GM19240 (cell line): ENCODE measurements at regions not wholly inside any gene's neighbourhood (a gene's known extent, or its start where the extent isn't known, plus 50 kb on each side); places are given as distances from the start of the nearest gene placed in this dataset.
"Not testable (repeated sequence)": the region's sequence is repeated elsewhere in the genome, so short reads cannot be mapped to it uniquely, and the experiment has no call there.

Experiments
- DNase-seq: peaks from one replicate; pipeline ENCODE4 v3.0.0; 2011; ENCODE audit warnings: low spot score; ENCODE audit not compliant: insufficient read length

GRCh38 chr9:16052757-16053530 lies 500.1 kb downstream of the CCDC171 start:
- DNase-seq, result no peak

GRCh38 chr9:16057541-16057940 lies 504.7 kb downstream of the CCDC171 start:
- no peak for DNase-seq

DNA sequence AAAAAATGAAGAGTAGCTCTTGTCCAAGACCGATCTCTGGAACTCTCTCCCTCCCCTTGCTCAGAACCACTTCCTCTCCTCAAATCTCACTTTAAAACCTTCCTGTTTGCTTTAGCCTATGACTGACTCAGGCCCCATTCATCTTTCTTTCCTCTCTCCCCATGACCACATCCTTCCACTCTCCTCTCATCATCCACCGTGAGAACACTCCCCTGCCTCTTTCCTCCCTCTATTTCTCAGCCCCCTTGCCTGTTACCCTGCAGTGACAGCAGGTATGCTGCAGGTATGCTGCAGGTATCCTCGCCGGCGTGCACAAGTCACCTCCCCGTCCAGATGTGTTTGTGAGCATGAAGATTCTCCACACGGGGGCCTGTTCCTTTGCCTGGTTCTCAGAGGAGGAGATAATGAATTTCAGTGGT lies 505.3 kb downstream of the CCDC171 start:
- DNase-seq, result no peak

GRCh38 chr9:16060436-16061129 lies 507.7 kb downstream of the CCDC171 start:
- DNase-seq, result no peak

GRCh38 chr9:16062542-16063240 lies 509.8 kb downstream of the CCDC171 start:
- no peak for DNase-seq

- no peak for DNase-seq
These were observed 510.4 kb downstream of the CCDC171 start for GRCh38 chr9:16063241-16063591.

DNA sequence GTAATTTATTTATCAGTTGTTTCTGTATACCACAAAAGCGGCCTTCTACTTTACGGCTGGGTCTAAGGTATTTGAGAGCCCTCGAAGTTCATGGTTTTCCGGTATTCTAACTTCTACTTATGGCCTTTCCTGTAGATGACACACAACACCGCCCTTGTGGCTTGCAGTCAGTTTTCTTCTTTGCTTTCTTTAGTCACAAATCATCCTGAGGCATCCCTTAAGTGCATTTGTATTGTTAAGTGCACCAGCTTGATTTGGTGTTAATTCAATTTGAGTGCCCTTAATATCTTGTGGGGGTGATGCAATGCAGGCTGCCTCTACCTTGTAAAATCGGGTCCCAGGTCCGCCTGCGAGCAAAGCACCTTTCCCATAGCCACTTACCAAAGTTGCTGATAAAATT lies 511.9 kb downstream of the CCDC171 start:
- no peak for DNase-seq

GRCh38 chr9:16066201-16066600 lies 513.4 kb downstream of the CCDC171 start:
- not testable (repeated sequence) for DNase-seq

GRCh38 chr9:16068476-16068875 lies 515.6 kb downstream of the CCDC171 start:
- DNase-seq, result no peak

DNA sequence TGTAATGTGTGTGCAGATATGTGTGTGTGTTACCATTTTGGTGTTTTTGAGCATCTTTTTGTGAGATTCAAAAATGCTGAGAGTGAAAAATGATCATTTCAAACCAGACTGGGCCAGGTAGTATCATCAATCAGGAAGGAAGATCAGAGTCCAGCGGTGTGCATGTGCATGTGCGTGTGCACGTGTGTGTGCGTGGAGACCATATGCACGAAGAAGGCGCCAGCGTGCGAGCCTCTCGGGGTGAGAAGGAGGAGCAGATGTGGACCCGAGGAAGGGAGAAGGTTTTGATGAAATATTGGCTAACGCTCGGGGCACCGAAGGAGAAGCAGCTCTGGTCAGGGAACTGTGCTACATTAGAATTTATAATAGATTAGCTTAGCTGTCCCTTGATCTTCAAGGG lies 516.4 kb downstream of the CCDC171 start:
- DNase-seq, result no peak

GRCh38 chr9:16069671-16070454 lies 517.0 kb downstream of the CCDC171 start:
- no peak for DNase-seq

DNA sequence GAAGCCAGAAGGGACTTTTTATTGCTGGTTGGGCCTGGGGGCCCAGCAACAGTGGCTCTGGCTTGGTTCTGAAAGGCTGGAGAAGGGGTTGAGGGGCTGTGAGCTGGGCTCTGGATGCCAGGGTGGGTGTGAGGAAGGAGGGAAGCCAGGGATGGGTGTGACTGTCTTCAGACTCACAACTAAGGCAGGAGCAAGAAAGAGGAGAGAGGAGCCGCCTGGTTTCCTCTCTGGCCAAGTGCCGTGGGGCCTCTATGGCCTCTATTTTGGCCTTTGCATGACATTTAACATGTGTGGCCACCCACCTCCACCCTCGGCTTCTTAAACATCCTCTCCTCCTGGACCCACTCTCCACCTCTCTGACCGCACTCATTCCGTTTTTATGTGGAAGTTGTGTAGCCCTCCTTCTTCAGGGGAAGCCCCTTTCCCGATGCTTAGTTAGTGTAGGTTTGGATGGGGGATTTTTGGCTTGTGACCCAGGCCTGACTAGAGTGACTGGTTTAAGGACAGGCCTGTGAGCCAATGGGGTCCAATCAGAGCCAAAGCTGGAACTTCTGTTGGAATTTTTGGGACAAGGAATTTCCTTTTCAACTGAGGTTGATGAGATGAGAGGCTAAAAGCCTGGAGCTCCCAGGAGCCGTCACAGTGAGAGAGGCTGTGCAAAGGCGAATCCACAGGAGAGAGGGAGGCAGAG lies 517.8 kb downstream of the CCDC171 start:
- DNase-seq, result no peak

- DNase-seq, result no peak
These were observed 518.6 kb downstream of the CCDC171 start for GRCh38 chr9:16071400-16071799.

DNA sequence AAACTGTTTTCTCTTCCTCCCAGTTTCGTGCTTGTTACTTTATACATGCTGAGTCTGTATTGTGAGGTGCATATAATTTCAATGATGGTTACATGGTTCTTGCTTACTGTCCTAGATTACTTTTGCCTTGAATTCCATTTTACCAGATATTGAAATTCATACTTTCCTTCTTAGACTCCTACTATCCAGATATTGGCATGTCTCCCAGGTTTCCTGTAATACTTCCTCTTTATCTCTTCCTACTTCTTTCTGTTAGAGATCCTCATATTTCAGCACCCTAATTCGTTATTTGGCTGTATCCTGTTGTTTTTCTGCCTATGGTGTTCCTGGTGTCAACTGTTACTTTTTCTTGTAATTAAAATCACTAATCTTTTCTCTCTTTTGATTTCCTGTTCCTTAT lies 522.1 kb downstream of the CCDC171 start:
- no peak for DNase-seq

DNA sequence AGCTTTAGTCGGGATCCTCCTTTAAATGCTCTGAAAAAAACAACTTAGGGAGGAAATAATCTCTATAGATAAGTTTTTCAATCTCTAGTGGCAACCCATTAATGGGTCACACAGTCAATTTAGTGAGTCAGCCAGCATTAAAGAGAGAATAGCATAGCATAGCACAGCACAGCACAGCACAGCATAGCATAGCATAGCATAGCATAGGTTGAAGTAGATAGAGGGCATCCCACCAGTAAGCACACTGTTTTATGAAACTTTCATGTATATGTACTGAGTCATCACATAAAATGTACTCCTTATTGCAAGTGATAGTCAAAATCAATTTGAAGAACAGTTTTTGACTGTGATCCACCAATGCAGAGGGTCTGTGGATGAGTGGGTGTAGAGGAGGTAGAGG lies 522.9 kb downstream of the CCDC171 start:
- no peak for DNase-seq

DNA sequence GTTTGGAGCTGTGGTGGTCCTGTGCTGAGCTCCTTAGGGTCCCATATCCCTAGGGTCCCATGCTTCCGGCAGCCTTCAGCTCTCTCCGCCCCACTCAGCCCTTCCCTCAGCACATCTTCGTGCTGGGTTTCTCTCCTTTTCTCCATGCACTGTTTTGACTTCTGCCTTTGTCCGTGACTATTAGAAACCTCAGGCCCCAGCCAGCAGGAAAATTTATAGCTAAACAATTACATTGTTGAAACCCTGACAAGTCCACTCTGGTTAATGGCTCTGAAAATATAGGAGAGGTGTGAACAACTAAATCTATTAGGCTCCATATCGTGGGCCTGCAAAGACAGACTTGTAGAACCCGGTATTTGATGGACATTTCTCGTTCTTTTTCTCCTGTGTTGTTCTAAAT lies 523.7 kb downstream of the CCDC171 start:
- no peak for DNase-seq

- no peak for DNase-seq
These were observed 530.0 kb downstream of the CCDC171 start for GRCh38 chr9:16082796-16083195.

DNA sequence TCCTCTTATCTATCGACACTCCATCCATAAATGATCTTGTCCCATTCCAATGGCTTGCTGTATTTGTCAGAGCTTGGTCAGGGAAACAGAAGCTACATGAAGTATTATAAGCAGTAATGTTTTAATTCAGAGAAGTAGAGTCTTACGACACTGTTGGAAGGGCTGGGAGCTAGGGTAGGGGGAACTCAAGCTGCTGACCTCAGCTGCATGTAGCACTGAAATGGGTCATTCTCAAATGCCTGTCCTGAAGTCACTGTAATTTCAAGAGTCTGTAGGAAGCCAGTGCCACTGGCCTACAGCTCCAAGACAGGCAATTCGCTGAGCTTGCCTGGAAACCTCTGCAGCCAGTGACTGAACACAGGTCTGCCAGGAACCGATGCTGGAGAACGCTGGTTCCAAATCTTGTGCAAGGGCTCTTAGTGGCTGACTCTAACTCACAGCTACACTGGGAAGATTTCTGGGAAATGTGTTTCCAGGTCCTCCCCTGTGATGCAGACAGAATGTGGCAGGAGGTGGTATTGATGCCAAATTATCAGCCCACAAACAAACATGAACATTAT lies 532.4 kb downstream of the CCDC171 start:
- no peak for DNase-seq

DNA sequence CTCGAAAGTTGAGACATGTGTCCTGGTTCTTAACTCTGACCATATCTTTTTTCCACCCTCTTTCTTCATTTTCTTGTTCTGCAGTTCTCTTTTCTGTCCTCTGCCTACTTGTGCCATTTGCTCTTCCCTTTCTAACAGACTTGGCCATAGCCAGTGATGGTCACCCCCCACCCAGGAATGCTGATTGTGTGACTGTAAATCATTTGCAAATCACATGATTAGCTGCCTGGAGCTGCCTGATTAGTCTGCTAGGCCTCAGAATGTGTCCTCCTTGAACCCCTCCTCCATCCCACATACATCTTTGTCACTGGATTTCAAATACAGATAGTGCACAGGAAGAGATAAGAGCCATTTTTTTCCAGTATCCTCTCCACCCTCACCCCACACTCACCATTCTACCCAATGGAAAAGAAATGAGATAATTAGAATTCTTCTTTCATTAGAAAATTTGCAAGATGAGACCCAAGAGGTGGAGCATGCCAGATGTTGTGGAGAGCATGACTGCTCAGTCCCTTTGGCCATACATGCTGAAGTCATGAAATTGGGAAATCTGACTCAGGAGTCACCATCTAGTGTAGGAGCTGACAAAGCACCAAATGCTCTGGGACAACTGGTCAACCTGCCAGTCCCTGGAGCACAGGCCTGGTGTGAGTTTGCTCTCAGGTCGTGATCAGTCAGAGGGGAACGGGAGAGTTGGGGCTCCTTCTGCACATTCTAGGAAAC lies 538.2 kb downstream of the CCDC171 start:
- DNase-seq, result no peak
